NCI-H82 treated with DMSO at 0.1 percent for 48 hours (cell line): ENCODE measurements at regions not wholly inside any gene's neighbourhood (a gene's known extent, or its start where the extent isn't known, plus 50 kb on each side); places are given as distances from the start of the nearest gene placed in this dataset.

Source experiments
- DNase-seq: peaks from one replicate; lab custom pipeline; 2025; ENCODE audit not compliant: unreplicated experiment; lab: John Stamatoyannopoulos, UW

DNA sequence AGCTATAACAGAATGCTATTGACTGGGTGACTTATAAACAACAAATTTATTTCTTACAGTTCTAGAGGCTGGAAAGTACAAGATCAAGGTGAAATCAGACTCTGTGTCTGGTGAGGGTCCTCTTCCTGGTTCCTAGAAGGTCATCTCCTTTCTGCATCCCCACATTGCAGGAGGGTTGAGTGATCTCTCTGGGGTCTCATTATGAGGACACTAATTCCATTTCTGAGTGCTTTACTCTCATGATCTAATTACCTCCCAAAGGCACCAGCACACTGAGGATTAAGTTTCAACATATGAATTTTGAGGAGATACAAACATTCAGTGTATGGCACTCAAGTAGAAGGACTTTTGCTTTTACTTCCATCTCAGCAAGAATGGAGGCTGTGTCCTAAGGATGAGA, 534.1 kb upstream of the KCNMB2 start:
- peak; percentile 87 for DNase-seq

GRCh38 chr3:178003756-178004155, 532.5 kb upstream of the KCNMB2 start:
- DNase-seq, result no peak

DNA sequence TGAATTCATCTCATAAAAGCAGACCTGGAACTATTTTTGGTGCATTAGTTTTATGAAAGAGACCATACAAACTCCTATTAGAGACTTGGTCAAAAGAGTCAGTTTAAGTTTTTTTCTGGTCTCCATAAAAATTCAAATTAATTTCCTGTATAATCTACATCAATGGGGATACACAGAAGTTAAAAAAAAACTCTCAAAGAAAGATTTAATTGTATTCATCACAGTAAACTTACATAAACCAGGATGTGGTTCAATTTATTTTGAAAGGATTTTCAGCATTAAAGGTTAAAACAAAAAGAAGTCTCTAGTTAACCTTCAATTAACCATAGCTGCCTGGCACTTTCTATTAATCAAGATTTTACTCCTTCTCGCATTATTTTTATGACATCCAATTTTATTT, 530.3 kb upstream of the KCNMB2 start:
- DNase-seq, result no peak

GRCh38 chr3:178010306-178010705, 525.9 kb upstream of the KCNMB2 start:
- DNase-seq, result no peak

- no peak for DNase-seq
Observed at GRCh38 chr3:178019645-178020044, 516.6 kb upstream of the KCNMB2 start.

DNA sequence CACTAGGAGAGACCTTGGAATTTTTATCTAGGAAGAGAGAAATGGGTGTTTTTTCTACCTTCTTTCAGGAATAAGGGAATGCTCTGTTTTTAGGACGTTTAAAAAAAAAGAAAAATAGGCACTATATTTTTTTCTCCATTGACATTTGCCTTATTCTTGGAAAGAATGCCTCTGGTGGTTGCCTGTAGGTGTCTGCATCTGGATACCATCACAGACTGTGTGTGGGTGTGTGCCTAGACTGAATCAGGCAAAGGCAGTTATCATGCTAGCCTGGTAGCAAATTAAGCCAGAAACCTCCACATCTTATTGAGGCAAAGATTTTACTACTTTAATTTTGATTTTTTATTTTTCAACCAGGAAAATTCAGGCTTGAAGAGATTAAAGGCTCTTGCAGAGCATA, 513.6 kb upstream of the KCNMB2 start:
- DNase-seq, result no peak

GRCh38 chr3:178028933-178029332, 507.3 kb upstream of the KCNMB2 start:
- no peak for DNase-seq

DNA sequence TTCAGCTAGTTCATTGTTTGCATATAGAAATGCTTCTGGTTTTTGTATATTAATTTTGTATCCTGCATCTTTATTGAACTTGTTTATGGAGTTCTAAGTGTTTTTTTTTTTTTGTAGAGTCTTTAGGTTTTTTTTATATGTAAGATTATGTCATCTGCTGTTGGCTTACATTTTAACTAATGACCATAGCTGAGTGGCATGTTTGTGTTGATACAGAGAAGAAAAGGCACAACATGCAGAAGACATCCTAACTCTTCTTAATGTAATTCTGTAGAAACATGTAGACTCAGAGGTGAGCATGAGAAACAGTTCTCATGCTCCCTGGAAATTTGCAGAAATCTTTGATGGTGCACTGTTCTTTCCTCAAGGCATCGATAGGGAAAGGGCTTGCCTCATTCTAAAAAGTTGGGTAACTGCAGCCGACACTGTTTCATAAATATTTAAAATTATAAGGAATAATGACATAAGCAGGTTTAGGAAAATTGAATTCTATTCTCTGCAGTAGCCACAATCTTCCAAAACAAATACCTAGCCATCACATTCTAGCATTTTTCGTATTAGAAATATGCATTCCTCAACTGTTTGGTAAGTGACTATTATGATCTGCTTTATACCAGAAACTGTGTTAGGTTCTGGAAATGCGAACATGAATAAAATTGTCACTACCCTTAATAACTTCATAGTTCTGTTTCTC, 499.6 kb upstream of the KCNMB2 start:
- DNase-seq, result no peak

DNA sequence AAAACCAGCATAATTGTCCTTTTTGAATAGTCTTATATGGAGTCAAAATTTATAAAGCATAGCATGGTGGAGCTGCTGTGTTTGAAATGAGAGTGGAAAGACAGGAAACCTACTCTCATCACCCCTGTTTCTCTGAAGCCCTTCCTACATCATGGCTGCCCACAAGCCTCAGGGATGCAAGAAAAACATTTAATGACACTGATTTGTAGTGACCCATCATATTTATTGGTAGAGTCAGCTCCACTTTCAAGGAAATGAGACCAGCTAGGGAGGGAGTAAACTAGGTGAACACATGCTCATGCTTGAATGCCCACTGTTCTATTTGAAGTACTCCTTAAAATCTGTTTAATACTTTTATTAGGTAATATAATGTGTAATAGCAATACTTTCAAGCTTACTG, 494.3 kb upstream of the KCNMB2 start:
- DNase-seq, result no peak

DNA sequence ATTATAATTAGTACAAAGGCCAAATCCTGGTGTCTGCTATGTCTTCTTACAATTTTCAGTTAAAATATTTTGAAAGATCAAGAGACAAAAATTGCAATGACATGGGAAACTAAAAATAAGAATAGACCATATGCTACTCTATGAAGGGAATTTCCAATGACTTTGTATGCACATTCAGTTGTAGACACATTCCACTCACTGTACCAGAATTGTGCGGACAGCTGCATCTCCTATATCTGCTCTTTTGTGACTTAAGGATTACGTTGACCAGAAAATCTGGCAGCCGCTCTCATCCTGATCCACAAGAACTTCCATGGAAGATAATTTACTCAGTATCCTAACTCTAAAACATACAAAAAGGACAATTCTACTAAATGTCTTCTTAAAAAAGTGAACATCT, 493.9 kb upstream of the KCNMB2 start:
- no peak for DNase-seq

- DNase-seq, result no peak
Observed at GRCh38 chr3:178043084-178043483, 493.2 kb upstream of the KCNMB2 start.

GRCh38 chr3:178044320-178044719, 491.9 kb upstream of the KCNMB2 start:
- DNase-seq, result no peak

GRCh38 chr3:178047496-178047895, 488.7 kb upstream of the KCNMB2 start:
- no peak for DNase-seq

- DNase-seq, result no peak
Observed at GRCh38 chr3:178048768-178049167, 487.5 kb upstream of the KCNMB2 start.

GRCh38 chr3:178054471-178054870, 481.8 kb upstream of the KCNMB2 start:
- no peak for DNase-seq

GRCh38 chr3:178055939-178056338, 480.3 kb upstream of the KCNMB2 start:
- no peak for DNase-seq

DNA sequence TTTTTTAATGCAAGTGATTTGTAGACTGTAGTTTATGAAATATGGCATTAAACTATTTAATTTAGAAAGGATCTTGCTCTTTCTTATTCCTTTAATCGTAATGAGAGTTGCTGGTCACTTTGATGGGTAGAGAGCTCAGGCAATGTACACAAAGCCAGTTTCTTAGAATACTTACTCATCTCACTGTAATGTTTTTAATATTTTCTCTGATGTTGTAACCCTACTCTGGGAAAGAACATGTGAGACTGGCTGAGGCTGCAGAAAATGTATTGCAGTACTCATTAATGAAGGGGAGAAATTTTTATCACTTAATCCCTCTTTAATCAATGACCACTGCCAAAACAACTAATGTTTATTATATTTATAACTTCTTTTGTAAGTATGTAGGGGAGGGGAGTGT, 479.4 kb upstream of the KCNMB2 start:
- DNase-seq, result no peak

DNA sequence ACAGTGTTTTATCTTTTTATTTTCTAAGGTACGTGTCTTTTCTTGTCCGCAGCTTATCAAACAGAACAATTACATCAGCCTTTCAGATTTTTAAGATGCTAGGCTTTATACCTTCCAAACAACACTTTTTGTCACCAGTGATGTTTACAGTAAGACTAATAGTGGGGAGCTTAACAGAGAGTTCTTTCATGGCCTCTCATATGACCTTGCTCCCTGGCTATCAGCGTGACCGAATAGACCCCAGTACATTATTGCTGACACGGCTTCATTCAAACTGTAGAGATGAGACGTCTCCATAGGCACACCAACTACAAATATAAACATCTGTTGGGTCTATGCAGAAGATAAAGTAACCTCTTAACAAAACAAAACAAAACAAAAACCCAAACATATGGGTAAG, 477.6 kb upstream of the KCNMB2 start:
- no peak for DNase-seq

- DNase-seq, result no peak
Observed at GRCh38 chr3:178059119-178059518, 477.1 kb upstream of the KCNMB2 start.

- DNase-seq, result no peak
Observed at GRCh38 chr3:178059836-178060235, 476.4 kb upstream of the KCNMB2 start.

DNA sequence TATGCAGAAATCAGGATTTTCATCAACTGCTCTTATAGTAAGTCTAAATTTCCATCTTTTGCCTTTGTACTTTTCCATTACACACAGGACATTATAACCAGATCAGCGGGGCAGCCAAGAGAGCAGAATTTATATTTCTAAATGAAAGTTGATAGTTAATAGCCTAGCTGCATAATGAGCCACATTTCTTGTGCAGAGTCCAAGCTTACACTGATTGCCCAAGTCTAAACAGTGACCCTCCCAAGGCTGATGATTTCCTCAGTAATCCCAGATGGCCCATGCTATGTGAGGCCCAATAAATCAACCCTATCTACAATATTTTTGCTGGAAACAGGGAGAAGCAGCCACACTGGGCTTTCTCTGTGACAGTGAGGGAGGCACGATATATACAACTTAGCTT, 475.8 kb upstream of the KCNMB2 start:
- DNase-seq, result no peak

DNA sequence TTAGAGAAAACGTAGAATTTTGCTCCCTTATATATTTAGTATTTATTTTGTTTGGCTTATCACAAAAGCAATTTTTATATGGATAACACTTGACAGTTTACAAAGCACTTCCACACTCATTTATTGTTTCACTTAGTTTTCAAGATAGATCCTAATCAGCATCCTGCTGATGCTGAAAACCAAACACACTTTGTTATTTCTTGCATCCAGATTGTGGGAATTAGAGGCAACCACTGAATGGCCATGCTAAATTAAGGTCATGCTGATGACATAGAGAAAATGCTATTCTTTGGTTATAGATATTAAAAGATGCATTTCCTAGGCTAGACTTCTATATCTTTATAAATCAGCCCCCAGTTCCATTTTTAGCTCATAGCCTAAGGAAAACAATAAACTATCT, 474.1 kb upstream of the KCNMB2 start:
- DNase-seq, result no peak

DNA sequence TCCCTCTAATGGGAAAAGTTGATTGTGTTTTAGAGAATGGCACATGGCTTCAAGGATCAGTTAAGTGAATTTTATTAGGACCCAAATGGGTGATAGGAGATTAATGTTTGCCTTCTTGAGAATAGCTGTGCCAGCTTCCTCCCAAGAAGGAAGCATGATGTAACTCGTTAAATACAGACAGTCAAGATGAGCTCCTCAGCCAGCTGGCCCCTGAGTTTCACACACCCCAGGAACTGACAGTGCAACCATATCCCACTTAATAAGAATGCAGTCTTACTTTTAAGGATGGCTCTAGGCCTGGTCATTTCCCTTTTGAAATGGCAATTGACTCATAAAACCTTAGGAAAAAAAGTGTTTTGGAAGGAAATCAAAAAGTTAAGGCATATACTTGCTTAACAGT, 472.8 kb upstream of the KCNMB2 start:
- DNase-seq, result no peak

- DNase-seq, result no peak
Observed at GRCh38 chr3:178067721-178068120, 468.5 kb upstream of the KCNMB2 start.
